ENCODE measurements at regions not wholly inside any gene's neighbourhood (a gene's known extent, or its start where the extent isn't known, plus 50 kb on each side); places are given as distances from the start of the nearest gene placed in this dataset.

DNA sequence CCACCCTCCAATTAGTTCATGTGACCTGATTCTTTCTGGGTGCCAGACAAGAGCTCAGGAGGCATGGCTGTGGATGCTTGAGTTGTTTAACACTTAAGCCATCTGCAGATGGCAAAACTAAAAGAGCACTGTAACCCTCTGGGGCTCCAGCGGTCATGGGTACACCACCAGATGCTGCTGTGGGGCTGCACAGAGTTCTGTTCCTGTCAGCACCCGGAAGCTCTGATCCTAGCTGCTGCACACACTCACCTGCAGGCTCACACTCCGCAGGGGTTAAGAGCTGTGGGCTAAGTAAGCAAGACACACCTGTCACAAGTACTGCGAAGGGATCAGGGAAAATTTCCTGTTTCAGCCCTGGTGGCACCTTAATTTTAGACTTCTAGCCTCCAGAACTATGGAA, 307.8 kb downstream of the C11orf87 start:
- Histone ChIP-seq H3K27me3 (ENCODE audit: control insufficient read depth, insufficient read depth, low read length) (no peaks in the 10 kb centered on the region), H3K36me3 (replicated peaks; ENCODE audit: control insufficient read depth, insufficient read depth, low read length) (no peaks in the 10 kb centered on the region), H3K4me3 (ENCODE audit: insufficient read depth, low read depth, low read length) (no peak overlapping the region)
- DNase-seq, result no peak

DNA sequence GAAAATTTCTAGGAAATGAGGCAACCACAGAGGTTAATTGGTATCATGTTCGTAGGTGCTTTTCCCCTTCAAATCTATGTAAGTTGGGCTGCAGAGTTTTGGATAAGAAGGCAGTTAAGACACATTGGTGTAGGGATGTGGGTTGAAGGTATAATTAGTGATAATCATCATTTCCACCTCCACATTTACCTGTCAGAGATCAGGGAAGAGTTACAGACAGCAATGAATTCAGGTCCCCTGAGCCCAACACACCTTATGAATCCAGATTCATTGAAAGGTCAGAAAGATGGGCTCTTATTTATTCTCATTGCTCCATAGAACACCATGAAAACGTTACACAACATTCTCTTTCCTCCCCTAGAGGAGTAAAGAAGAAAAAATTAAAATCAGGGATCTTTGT, 308.7 kb downstream of the C11orf87 start:
- H3K27me3 ChIP-seq (ENCODE audit: control insufficient read depth, insufficient read depth, low read length), result no peaks in the 10 kb centered on the region
- no peak overlapping the region for H3K4me3 ChIP-seq (ENCODE audit: insufficient read depth, low read depth, low read length)

DNA sequence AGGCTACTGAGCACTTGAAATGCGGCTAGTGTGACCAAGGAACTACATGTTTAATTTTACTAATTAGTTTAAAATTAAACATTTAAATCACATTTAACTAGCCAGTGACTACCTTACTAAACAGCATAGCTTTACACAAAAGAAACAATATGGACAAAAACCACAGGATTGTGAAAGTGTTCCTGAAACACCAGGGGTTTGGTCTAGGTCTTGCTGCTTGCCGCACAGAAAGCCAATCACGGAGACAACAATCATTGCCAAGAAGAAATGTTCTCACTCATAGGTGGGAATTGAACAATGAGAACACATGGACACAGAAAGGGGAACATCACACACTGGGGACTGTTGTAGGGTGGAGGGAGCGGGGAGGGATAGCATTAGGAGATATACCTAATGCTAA, 309.5 kb downstream of the C11orf87 start:
- DNase-seq, result no peak
- Histone ChIP-seq H3K4me3 (ENCODE audit: insufficient read depth, low read depth, low read length) (no peak overlapping the region), H3K27me3 (ENCODE audit: control insufficient read depth, insufficient read depth, low read length) (no peaks in the 10 kb centered on the region), H3K36me3 (replicated peaks; ENCODE audit: control insufficient read depth, insufficient read depth, low read length) (no peaks in the 10 kb centered on the region)

More for the DNA sequence above, 308.7 kb downstream of the C11orf87 start:
- DNase-seq, result no peak
- H3K36me3 ChIP-seq (replicated peaks; ENCODE audit: control insufficient read depth, insufficient read depth, low read length), result no peaks in the 10 kb centered on the region

DNA sequence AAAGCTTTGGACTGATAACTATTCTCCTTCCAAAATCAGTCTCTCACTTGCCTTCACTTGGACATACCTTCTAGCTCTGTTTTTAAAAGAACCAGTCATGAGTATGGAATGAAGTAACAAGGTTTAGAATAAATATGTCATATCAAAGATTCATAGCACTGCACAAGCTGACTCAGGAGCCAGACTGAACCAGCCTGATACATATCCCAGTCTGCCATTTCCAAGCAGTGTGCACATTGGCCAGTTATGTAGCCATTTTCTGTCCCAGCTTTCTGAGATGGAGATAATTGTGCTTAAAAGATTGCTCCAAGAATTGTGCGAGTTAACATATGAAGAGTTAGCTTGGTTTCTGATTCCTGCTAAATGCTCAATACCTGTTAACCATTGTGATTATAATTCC, 311.3 kb downstream of the C11orf87 start:
- H3K36me3 ChIP-seq (replicated peaks; ENCODE audit: control insufficient read depth, insufficient read depth, low read length), result no peaks in the 10 kb centered on the region
- no peak for DNase-seq
- H3K4me3 ChIP-seq (ENCODE audit: insufficient read depth, low read depth, low read length), result no peak overlapping the region
- H3K27me3 ChIP-seq (ENCODE audit: control insufficient read depth, insufficient read depth, low read length), result no peaks in the 10 kb centered on the region

DNA sequence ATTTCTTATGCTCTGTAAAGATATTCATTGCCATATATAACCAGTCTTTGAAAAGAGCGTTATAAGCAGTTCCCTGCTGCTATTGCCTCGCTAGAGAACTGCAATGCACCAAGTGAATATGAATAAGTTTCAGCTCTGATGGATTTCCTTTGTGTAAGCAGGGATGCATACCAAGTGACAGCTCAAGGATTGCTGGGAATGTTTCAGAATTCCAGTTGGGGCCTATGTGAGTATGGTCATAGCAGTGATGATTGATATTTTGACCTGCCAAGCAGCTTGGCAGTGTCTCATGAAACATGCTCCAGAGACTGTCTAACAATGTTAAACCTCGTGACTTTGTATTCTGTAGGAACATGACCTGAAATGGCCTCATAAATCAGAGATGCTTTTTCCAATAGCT, 312.6 kb downstream of the C11orf87 start:
- Histone ChIP-seq H3K27me3 (ENCODE audit: control insufficient read depth, insufficient read depth, low read length) (no peaks in the 10 kb centered on the region), H3K36me3 (replicated peaks; ENCODE audit: control insufficient read depth, insufficient read depth, low read length) (no peaks in the 10 kb centered on the region), H3K4me3 (ENCODE audit: insufficient read depth, low read depth, low read length) (no peak overlapping the region)
- no peak for DNase-seq

DNA sequence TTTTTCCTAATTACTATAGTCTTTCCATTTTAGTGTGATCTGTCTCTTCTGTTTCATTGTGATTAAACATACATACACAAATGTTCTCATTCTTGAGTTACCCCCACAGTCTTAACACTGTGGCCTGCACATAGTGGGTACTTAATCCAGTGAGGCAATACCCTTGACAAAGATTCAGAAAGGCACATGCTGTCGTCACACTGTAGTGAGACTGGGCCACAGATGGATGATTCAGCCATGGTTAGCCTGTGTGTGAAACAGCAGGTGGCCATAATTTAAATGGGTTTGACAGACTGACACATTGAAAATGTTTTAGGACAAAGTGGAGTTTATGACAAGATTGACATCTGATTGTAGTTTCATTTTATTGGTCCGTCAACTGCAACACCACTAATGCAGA, 313.1 kb downstream of the C11orf87 start:
- DNase-seq, result no peak
- no peak overlapping the region for H3K4me3 ChIP-seq (ENCODE audit: insufficient read depth, low read depth, low read length)
- no peaks in the 10 kb centered on the region for H3K27me3 ChIP-seq (ENCODE audit: control insufficient read depth, insufficient read depth, low read length)
- no peaks in the 10 kb centered on the region for H3K36me3 ChIP-seq (replicated peaks; ENCODE audit: control insufficient read depth, insufficient read depth, low read length)

DNA sequence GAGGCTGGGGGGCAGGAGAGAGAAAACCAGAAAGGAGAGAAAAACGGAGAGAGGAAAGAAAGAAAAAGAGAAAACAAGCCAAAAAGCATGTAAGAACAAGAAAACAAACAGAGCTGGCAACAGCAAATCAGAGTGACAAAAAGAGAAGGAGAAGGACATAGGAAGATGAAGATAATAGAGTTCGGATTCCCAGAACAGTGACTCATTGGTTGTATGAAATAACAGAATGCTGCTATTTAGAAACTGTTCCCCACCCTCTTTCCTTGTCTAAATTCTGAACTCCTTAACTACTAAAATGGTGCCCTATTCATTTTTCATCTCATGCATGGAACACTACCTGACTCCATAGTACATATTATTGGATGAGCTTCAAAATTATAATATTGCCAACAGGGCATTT, 317.4 kb downstream of the C11orf87 start:
- Histone ChIP-seq H3K36me3 (replicated peaks; ENCODE audit: control insufficient read depth, insufficient read depth, low read length) (no peaks in the 10 kb centered on the region), H3K27me3 (ENCODE audit: control insufficient read depth, insufficient read depth, low read length) (no peaks in the 10 kb centered on the region), H3K4me3 (ENCODE audit: insufficient read depth, low read depth, low read length) (no peak overlapping the region)
- DNase-seq, result no peak

DNA sequence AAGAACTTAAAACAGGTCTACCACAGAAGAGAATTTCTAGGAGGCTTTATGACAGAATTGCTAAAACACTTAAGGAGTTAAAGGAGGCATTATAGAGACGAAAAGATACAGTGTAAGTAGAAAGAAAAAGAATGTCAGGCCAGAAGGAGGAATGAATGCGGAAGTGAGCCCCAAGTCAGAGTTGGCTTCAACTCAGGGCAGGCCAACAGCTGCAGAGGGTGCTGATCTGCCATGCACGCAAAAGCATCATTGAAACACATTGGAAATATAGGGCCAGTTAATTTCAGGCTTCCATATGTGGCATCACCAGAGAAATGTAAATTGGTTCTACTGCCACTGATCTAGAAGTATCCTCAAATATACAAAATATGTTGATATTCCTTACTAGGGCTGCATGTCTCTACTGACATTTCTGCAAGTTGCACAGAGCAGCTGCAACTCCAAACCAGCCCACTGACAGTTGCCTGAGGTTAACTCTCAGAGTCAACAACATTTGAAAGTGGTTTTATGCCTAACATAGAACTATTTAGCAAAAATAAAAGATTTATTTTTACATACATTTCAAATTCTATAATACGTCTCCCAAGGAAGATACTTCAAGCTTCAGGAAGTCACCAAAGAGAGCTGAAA, 324.1 kb downstream of the C11orf87 start:
- no peak overlapping the region for H3K4me3 ChIP-seq (ENCODE audit: insufficient read depth, low read depth, low read length)
- no peaks in the 10 kb centered on the region for H3K27me3 ChIP-seq (ENCODE audit: control insufficient read depth, insufficient read depth, low read length)
- DNase-seq, result no peak
- no peaks in the 10 kb centered on the region for H3K36me3 ChIP-seq (replicated peaks; ENCODE audit: control insufficient read depth, insufficient read depth, low read length)

DNA sequence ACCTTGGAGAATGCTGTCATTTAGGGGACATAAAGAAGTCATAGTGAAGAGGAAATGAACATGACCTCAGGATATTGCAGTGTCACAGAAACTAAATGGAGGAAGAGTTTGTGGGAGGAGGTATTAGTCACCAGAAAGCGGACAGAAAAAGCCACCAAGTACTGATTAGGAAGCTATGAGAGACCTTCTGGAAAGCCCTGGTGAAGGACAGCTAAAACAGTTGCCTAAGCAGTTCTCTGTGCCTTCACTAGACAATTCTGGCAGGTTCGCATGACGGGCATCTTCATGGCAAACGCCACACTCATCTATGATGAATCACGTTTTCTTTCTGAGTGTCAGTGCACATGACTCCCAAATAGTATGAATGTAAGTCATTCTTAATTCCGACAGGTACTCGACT, 325.8 kb downstream of the C11orf87 start:
- H3K36me3 ChIP-seq (replicated peaks; ENCODE audit: control insufficient read depth, insufficient read depth, low read length), result no peaks in the 10 kb centered on the region
- no peak overlapping the region for H3K4me3 ChIP-seq (ENCODE audit: insufficient read depth, low read depth, low read length)
- H3K27me3 ChIP-seq (ENCODE audit: control insufficient read depth, insufficient read depth, low read length), result no peaks in the 10 kb centered on the region
- no peak for DNase-seq

DNA sequence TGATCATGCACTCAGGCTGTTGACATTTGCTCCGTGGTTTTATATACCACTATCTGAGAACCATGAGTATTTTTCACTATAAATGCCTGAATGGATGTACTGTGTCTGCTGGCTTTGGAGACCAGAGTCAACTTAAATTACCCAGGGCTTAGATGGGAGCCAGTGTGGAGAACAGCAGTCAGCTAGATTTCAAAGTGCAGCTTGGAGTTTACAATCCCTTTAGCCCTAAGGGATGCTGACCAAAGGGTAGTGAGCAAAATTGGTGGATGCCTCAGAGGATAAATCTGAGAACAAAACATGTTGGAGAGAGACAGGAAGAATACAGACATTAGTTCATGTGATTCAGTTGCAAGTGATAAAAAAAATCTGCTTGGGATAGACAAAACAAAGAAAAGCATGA, 327.5 kb downstream of the C11orf87 start:
- Histone ChIP-seq H3K27me3 (ENCODE audit: control insufficient read depth, insufficient read depth, low read length) (no peaks in the 10 kb centered on the region), H3K4me3 (ENCODE audit: insufficient read depth, low read depth, low read length) (no peak overlapping the region), H3K36me3 (replicated peaks; ENCODE audit: control insufficient read depth, insufficient read depth, low read length) (no peaks in the 10 kb centered on the region)
- DNase-seq, result no peak

DNA sequence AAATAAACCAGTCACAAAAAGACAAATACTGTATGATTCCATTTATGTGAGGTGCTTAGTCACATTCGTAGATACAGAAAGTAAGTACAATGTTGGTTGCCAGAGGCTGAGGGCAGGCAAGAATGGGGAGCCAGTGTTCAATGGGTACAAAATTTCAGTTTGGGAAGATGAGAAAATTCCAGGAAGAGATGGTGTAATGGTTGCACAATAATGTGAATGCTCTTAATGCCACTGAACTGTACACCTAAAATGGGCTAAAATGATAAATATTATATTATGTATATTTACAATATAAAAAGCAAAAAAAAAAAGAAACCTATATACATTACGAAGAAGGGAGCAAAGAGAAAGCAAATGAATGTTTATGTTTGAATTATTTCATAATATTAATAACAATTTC, 329.0 kb downstream of the C11orf87 start:
- no peaks in the 10 kb centered on the region for H3K36me3 ChIP-seq (replicated peaks; ENCODE audit: control insufficient read depth, insufficient read depth, low read length)

DNA sequence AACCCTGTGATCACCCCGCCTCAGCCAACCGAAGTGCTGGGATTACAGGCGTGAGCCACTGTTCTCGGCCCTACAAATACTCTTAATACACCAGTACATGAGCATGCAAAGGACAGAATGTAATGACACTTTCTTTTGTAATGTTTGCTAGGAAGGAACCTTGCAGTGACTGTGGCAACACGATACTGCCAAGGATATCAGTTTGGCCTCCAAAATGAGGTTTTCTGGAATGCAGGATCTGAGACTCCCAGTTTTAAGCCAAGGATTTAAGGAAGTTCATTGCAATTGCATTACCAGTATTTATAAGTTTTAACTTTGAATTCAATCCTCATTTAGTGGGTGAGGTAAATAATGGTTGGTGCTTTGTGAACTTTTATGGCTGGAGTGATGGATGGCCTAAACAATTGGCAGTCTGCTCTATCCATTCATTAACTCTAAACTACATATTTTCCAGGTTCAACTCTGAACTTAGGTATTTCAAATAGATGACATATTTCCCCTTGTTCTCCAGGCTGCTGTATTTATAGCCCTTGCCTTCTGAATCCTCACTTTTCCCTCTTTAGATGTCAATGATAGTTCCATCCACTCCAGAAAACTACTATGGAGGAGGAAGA, 330.3 kb downstream of the C11orf87 start:
- no peak for DNase-seq
- H3K36me3 ChIP-seq (replicated peaks; ENCODE audit: control insufficient read depth, insufficient read depth, low read length), result no peaks in the 10 kb centered on the region
- H3K4me3 ChIP-seq (ENCODE audit: insufficient read depth, low read depth, low read length), result no peak overlapping the region
- H3K27me3 ChIP-seq (ENCODE audit: control insufficient read depth, insufficient read depth, low read length), result no peaks in the 10 kb centered on the region

More for the DNA sequence above, 329.0 kb downstream of the C11orf87 start:
- no peaks in the 10 kb centered on the region for H3K27me3 ChIP-seq (ENCODE audit: control insufficient read depth, insufficient read depth, low read length)
- no peak overlapping the region for H3K4me3 ChIP-seq (ENCODE audit: insufficient read depth, low read depth, low read length)
- no peak for DNase-seq

DNA sequence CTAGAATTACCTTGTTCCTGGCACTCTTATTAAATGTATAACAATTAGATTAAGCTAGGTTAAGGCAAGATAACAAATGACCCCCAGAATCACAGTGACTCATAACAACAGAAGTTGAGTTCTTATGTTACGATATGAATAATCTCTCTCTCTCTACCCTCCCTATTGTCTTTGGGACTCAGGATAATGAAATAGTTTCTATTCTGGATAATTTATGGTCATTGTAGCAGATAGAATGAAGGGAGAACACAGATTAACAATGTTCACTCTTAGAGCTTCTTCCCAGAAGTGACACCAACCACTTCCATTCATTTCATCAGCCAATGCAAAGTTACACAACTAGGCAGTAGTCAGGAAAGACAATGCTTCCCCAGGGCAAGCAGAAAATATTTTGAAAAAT, 334.5 kb downstream of the C11orf87 start:
- no peaks in the 10 kb centered on the region for H3K36me3 ChIP-seq (replicated peaks; ENCODE audit: control insufficient read depth, insufficient read depth, low read length)
- no peak overlapping the region for H3K4me3 ChIP-seq (ENCODE audit: insufficient read depth, low read depth, low read length)
- no peaks in the 10 kb centered on the region for H3K27me3 ChIP-seq (ENCODE audit: control insufficient read depth, insufficient read depth, low read length)
- no peak for DNase-seq

DNA sequence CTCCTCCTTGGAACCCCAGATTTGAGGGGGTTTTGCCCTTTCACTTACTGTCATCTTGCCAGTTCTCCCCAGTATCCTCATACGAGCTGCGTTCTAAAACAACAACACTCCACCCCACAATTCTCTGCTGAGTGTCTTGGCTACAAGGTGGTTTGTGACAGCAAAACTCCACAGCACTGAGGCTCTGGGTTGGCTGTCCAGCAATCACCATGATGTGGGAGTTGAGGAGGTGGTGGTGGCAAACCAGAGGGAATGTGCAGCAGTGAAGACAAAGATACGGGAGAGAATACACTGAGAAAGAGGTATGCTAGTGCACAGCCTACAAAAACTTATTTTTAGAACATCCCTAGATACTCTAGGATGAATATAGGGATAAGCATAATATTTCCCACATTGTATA, 335.0 kb downstream of the C11orf87 start:
- no peak for DNase-seq
- Histone ChIP-seq H3K27me3 (ENCODE audit: control insufficient read depth, insufficient read depth, low read length) (no peaks in the 10 kb centered on the region), H3K4me3 (ENCODE audit: insufficient read depth, low read depth, low read length) (no peak overlapping the region), H3K36me3 (replicated peaks; ENCODE audit: control insufficient read depth, insufficient read depth, low read length) (no peaks in the 10 kb centered on the region)

DNA sequence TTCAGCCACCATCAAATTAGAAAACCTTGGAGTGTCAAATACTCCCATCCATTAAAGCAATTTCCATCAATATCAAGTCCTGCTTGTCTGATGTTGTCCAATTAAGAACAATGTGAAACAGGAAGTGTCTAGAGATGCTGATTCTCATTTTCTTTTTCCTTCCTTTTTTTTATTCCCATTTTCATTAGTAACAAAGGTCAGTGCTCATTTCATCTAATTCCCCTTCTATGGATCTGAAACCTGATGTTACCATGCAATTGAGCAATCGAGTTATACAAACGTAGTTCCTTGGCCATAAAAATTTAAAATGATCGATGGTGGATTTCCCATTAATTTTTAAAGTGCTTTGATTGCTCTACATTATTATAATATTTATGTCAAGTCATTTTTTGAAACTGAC, 330.6 kb upstream of the ZC3H12C start:
- no peaks in the 10 kb centered on the region for H3K27me3 ChIP-seq (ENCODE audit: control insufficient read depth, insufficient read depth, low read length)
- DNase-seq, result no peak
- no peaks in the 10 kb centered on the region for H3K36me3 ChIP-seq (replicated peaks; ENCODE audit: control insufficient read depth, insufficient read depth, low read length)
- no peak overlapping the region for H3K4me3 ChIP-seq (ENCODE audit: insufficient read depth, low read depth, low read length)

All from H7 (cell line).